Body of pancreas (tissue), 4 donors: ENCODE measurements at regions not wholly inside any gene's neighbourhood (a gene's known extent, or its start where the extent isn't known, plus 50 kb on each side); places are given as distances from the start of the nearest gene placed in this dataset.

Experiments used
- POLR2A ChIP-seq, 3 donors: fragments of 450-650 bp; IDR thresholded peaks; one replicate each; pipeline ENCODE4 v1.6.1; 2016; ENCODE audit warnings: antibody characterized with exemption in 3 of 3, mild to moderate bottlenecking in 2 of 3
- TF ChIP-seq, protein P1 (sequence below), 7 experiments: fragments of 450-650 bp in 4 of 7; fragments of 200-600 bp in 3 of 7; sonication (generic) in 3 of 7; IDR thresholded peaks; one replicate each; pipeline ENCODE4 v1.5.1; 2016 to 2019; ENCODE audit warnings: antibody characterized with exemption in 7 of 7

DNA sequence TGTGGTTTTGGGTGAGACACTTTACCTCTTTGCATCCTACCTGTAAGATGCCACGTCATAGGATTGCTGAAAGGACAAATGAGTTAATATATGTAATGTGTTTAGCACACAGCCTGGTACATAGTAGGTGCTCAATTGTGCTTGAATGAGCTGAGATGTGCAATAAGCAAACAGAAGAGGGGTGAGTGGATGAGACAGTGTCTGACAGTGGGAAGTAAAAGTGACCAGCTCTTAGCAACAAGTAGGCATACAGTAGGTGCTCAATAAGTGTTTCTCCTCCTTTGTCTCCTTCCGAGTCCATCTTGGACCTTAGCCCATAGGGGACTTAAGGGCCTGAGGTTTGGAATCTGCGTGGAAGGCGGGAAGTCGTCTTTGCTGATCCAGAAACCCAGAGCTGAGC is 104.7 kb downstream of the CEBPB start:
- no peak for TF ChIP-seq POLR2A (IDR thresholded peaks at IDR 0.05)
- TF ChIP-seq, protein P1, sequence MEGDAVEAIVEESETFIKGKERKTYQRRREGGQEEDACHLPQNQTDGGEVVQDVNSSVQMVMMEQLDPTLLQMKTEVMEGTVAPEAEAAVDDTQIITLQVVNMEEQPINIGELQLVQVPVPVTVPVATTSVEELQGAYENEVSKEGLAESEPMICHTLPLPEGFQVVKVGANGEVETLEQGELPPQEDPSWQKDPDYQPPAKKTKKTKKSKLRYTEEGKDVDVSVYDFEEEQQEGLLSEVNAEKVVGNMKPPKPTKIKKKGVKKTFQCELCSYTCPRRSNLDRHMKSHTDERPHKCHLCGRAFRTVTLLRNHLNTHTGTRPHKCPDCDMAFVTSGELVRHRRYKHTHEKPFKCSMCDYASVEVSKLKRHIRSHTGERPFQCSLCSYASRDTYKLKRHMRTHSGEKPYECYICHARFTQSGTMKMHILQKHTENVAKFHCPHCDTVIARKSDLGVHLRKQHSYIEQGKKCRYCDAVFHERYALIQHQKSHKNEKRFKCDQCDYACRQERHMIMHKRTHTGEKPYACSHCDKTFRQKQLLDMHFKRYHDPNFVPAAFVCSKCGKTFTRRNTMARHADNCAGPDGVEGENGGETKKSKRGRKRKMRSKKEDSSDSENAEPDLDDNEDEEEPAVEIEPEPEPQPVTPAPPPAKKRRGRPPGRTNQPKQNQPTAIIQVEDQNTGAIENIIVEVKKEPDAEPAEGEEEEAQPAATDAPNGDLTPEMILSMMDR (IDR thresholded peaks at IDR 0.05): no peak
